ENCODE measurements at regions not wholly inside any gene's neighbourhood (a gene's known extent, or its start where the extent isn't known, plus 50 kb on each side); places are given as distances from the start of the nearest gene placed in this dataset.

DNA sequence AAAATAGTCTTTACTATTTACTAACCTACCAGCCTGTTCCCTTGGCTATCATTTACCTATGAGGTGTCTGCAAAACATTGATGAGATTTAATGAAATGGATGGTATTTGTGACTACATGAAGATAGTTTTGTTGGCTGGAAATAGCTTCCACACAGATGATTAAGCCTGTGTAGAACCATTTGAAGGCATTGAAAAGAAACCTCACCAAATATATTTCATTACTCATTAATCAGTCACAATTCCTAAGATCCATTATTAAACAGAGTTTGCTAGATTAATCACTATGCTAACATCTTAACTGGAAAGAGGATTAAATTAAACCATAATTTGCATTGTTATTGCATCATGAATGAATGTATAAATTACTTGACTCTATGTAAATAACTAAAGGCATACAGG lies 560.3 kb downstream of the BMP2 start:
- Histone ChIP-seq H3K27ac (no peak overlapping the region), H3K27me3 (no peaks in the 10 kb centered on the region), H3K36me3 (no peaks in the 10 kb centered on the region), H3K4me1 (ENCODE audit: low read depth) (no peaks in the 10 kb centered on the region), H3K9me3 (ENCODE audit: low read depth) (no peaks in the 10 kb centered on the region), H3K4me3 (no peak overlapping the region)
- TF ChIP-seq, protein P1, sequence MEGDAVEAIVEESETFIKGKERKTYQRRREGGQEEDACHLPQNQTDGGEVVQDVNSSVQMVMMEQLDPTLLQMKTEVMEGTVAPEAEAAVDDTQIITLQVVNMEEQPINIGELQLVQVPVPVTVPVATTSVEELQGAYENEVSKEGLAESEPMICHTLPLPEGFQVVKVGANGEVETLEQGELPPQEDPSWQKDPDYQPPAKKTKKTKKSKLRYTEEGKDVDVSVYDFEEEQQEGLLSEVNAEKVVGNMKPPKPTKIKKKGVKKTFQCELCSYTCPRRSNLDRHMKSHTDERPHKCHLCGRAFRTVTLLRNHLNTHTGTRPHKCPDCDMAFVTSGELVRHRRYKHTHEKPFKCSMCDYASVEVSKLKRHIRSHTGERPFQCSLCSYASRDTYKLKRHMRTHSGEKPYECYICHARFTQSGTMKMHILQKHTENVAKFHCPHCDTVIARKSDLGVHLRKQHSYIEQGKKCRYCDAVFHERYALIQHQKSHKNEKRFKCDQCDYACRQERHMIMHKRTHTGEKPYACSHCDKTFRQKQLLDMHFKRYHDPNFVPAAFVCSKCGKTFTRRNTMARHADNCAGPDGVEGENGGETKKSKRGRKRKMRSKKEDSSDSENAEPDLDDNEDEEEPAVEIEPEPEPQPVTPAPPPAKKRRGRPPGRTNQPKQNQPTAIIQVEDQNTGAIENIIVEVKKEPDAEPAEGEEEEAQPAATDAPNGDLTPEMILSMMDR (IDR thresholded peaks at IDR 0.05; ENCODE audit: low read depth, low read length), result no peak
- no peak for DNase-seq (ENCODE audit: low read depth in 1 of 2, low spot score in 1 of 2)

DNA sequence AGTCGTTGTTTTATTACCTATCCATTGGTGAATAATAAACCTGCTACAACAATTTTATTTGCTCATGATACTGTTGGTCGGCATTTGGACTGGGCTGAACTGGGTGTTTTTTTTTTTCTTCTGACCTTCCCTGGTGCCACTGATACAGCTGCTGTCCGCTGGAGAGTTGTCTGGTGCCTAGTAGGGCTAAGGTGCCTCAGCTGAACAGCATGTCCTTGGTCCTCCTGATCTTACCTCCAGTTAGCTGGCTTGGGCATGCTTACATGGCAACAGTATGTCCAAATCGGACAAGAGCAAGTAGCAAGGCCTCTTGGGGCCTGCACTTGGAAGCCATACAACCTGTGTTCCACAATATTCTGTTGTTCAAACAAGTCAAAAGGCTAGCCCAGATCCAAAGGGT lies 563.4 kb downstream of the BMP2 start:
- no peak overlapping the region for H3K4me3 ChIP-seq
- DNase-seq (ENCODE audit: low read depth in 1 of 2, low spot score in 1 of 2), result no peak

DNA sequence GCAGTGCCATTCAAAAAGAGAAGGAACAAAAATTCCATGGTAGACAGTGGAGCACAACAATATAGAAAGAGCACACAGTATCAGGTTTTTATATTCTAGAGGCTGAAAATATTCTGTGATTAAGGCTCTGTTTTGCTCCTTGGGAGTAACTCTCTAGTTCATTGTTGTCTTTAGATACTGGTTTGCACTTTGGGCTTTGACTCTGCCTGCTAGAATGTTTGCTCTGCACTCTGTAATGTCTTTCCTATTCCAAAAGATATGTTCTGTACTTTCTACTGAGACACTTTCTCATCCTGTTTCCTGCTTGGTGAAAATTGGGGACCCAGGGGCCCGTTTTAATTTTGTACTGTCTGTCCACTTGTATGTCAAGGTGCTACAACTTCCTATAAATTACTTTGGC lies 564.7 kb downstream of the BMP2 start:
- no peak for DNase-seq (ENCODE audit: low read depth in 1 of 2, low spot score in 1 of 2)
- TF ChIP-seq, protein P1 (IDR thresholded peaks at IDR 0.05; ENCODE audit: low read depth, low read length), result no peak
- Histone ChIP-seq H3K36me3 (no peaks in the 10 kb centered on the region), H3K9me3 (ENCODE audit: low read depth) (no peaks in the 10 kb centered on the region), H3K4me1 (ENCODE audit: low read depth) (no peaks in the 10 kb centered on the region), H3K4me3 (no peak overlapping the region), H3K27me3 (no peaks in the 10 kb centered on the region), H3K27ac (no peak overlapping the region)

More for the DNA sequence above, 563.4 kb downstream of the BMP2 start:
- no peaks in the 10 kb centered on the region for H3K9me3 ChIP-seq (ENCODE audit: low read depth)
- no peaks in the 10 kb centered on the region for H3K36me3 ChIP-seq
- H3K4me1 ChIP-seq (ENCODE audit: low read depth), result no peaks in the 10 kb centered on the region
- no peaks in the 10 kb centered on the region for H3K27me3 ChIP-seq
- TF ChIP-seq, protein P1 (IDR thresholded peaks at IDR 0.05; ENCODE audit: low read depth, low read length), result no peak
- no peak overlapping the region for H3K27ac ChIP-seq

DNA sequence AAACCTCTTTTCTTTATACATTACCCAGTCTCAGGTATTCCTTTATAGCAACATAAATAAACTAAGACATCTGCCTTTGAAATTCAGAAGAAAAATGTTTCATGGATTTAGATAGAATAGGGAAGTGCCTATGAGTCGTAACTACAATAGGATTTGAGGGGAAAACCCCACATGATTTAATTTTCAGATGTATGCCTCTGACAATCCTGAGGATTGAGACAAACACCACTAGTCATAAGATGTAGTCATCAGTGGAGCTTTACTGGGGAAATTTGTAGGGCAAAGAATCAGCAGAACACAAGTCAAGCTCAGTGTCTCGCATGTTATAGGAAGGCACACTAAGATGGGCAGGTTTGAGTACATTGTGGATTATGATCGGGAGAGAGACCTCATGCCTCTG lies 566.4 kb downstream of the BMP2 start:
- Histone ChIP-seq H3K36me3 (no peaks in the 10 kb centered on the region), H3K27me3 (no peaks in the 10 kb centered on the region), H3K4me3 (no peak overlapping the region), H3K4me1 (ENCODE audit: low read depth) (no peaks in the 10 kb centered on the region), H3K27ac (no peak overlapping the region), H3K9me3 (ENCODE audit: low read depth) (no peaks in the 10 kb centered on the region)
- no peak for DNase-seq (ENCODE audit: low read depth in 1 of 2, low spot score in 1 of 2)
- TF ChIP-seq, protein P1 (IDR thresholded peaks at IDR 0.05; ENCODE audit: low read depth, low read length), result no peak

DNA sequence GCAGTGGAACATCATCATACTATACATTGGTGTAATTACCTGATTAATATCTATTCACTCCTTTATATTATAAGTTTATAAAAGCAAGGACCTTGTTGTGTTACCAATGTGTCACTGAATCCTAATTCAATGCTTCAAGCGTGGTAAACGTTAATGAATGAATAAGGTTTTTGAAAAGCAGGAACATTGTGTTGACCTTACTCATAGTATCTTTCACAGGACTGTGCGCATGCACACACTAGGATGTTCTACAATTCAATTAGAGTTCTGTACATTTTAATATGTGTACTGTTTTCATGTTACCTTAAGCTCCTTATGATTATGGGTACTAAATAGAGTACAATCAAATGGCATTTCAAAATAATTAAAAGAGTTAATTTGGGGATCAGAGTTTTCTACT lies 578.5 kb downstream of the BMP2 start:
- Histone ChIP-seq H3K9me3 (ENCODE audit: low read depth) (no peaks in the 10 kb centered on the region), H3K36me3 (no peaks in the 10 kb centered on the region), H3K4me1 (ENCODE audit: low read depth) (no peaks in the 10 kb centered on the region), H3K27ac (no peak overlapping the region), H3K4me3 (no peak overlapping the region), H3K27me3 (no peaks in the 10 kb centered on the region)
- TF ChIP-seq, protein P1 (IDR thresholded peaks at IDR 0.05; ENCODE audit: low read depth, low read length), result no peak
- no peak for DNase-seq (ENCODE audit: low read depth in 1 of 2, low spot score in 1 of 2)

DNA sequence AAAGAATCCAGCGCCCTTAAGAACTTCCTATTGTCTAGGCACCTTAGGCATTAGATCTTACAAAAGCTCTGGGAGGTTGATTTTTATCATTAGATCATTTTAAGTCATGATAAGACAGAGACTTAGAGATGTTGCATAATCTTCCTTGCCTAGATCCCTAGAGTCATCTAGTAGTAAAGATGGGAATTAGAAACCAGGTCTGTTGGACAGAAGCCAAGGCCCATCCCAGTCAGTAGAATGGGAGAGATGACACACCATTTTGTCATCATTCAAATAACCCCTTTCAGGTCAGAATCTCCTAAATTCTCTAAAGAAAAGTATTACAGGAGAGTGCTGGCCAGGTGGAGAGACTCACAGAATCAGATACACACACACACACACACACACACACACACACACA lies 579.1 kb downstream of the BMP2 start:
- Histone ChIP-seq H3K36me3 (no peaks in the 10 kb centered on the region), H3K9me3 (ENCODE audit: low read depth) (no peaks in the 10 kb centered on the region), H3K27ac (no peak overlapping the region), H3K27me3 (no peaks in the 10 kb centered on the region), H3K4me3 (no peak overlapping the region), H3K4me1 (ENCODE audit: low read depth) (no peaks in the 10 kb centered on the region)
- DNase-seq (ENCODE audit: low read depth in 1 of 2, low spot score in 1 of 2), result no peak
- TF ChIP-seq, protein P1 (IDR thresholded peaks at IDR 0.05; ENCODE audit: low read depth, low read length), result no peak

All from cardiac muscle cell (in vitro differentiated cells and primary cell).